ENCODE measurements at regions not wholly inside any gene's neighbourhood (a gene's known extent, or its start where the extent isn't known, plus 50 kb on each side); places are given as distances from the start of the nearest gene placed in this dataset.
"Not testable (repeated sequence)": the region's sequence is repeated elsewhere in the genome, so short reads cannot be mapped to it uniquely, and the experiment has no call there.

- not testable (repeated sequence) for DNase-seq
Observed at GRCh38 chr4:9110700-9111099, 59.5 kb upstream of the FAM90A26 start.

- DNase-seq, result not testable (repeated sequence)
Observed at GRCh38 chr4:9103148-9103524, 67.1 kb upstream of the FAM90A26 start.

GRCh38 chr4:9102471-9103147 lies 67.6 kb upstream of the FAM90A26 start:
- DNase-seq, result not testable (repeated sequence)

GRCh38 chr4:9096330-9096729 lies 73.9 kb upstream of the FAM90A26 start:
- DNase-seq, result not testable (repeated sequence)

GRCh38 chr4:9078796-9079195 lies 91.4 kb upstream of the FAM90A26 start:
- not testable (repeated sequence) for DNase-seq

GRCh38 chr4:9076974-9077373 lies 93.2 kb upstream of the FAM90A26 start:
- DNase-seq, result not testable (repeated sequence)

- DNase-seq, result not testable (repeated sequence)
Observed at GRCh38 chr4:9076486-9076885, 93.7 kb upstream of the FAM90A26 start.

GRCh38 chr4:9073371-9073770 lies 96.8 kb upstream of the FAM90A26 start:
- not testable (repeated sequence) for DNase-seq

- DNase-seq, result not testable (repeated sequence)
Observed at GRCh38 chr4:9072521-9073220, 97.5 kb upstream of the FAM90A26 start.

GRCh38 chr4:9067923-9068322 lies 102.3 kb upstream of the FAM90A26 start:
- not testable (repeated sequence) for DNase-seq

GRCh38 chr4:9063612-9064011 lies 106.6 kb upstream of the FAM90A26 start:
- not testable (repeated sequence) for DNase-seq

- not testable (repeated sequence) for DNase-seq
Observed at GRCh38 chr4:9024866-9025265, 145.3 kb upstream of the FAM90A26 start.

GRCh38 chr4:9009792-9010191 lies 138.2 kb upstream of the HMX1 start:
- not testable (repeated sequence) for DNase-seq

- DNase-seq, result not testable (repeated sequence)
Observed at GRCh38 chr4:9008407-9008806, 136.8 kb upstream of the HMX1 start.

- peak in 3 of 4 experiments; percentile 16 to 39 (median 22) for DNase-seq
Observed at GRCh38 chr4:9001153-9001552, 129.5 kb upstream of the HMX1 start.

GRCh38 chr4:9000505-9001001 lies 128.9 kb upstream of the HMX1 start:
- DNase-seq, result peak; percentile 50 to 69 (median 64)

- not testable (repeated sequence) for DNase-seq
Observed at GRCh38 chr4:8992981-8993380, 121.3 kb upstream of the HMX1 start.

- not testable (repeated sequence) for DNase-seq
Observed at GRCh38 chr4:8991449-8991848, 119.8 kb upstream of the HMX1 start.

- DNase-seq, result not testable (repeated sequence)
Observed at GRCh38 chr4:8990341-8990740, 118.7 kb upstream of the HMX1 start.

GRCh38 chr4:8985786-8986185 lies 114.1 kb upstream of the HMX1 start:
- DNase-seq, result not testable (repeated sequence)

- not testable (repeated sequence) for DNase-seq
Observed at GRCh38 chr4:8984641-8985040, 113.0 kb upstream of the HMX1 start.

GRCh38 chr4:8983921-8984320 lies 112.3 kb upstream of the HMX1 start:
- not testable (repeated sequence) for DNase-seq

GRCh38 chr4:8976466-8977128 lies 105.0 kb upstream of the HMX1 start:
- not testable (repeated sequence) for DNase-seq
